Muscle layer of duodenum (tissue), 2 donors: ENCODE measurements at regions not wholly inside any gene's neighbourhood (a gene's known extent, or its start where the extent isn't known, plus 50 kb on each side); places are given as distances from the start of the nearest gene placed in this dataset.

Experiments used
- H3K27ac ChIP-seq: one replicate; pipeline ENCODE4 v1.7.0; 2013; ENCODE audit warnings: mild to moderate bottlenecking, low read length
- H3K27me3 ChIP-seq: one replicate; pipeline ENCODE4 v1.7.0; 2013; ENCODE audit warnings: low read depth, mild to moderate bottlenecking, control low read depth, low read length
- H3K36me3 ChIP-seq, 2 donors: one replicate each; pipeline ENCODE4 v1.7.0; 2013; ENCODE audit warnings: low read length in 2 of 2, control low read depth in 1 of 2, mild to moderate bottlenecking in 1 of 2; ENCODE audit not compliant: insufficient read depth in 2 of 2, control insufficient read depth in 1 of 2
- H3K4me1 ChIP-seq, 2 donors: one replicate each; pipeline ENCODE4 v1.7.0; 2013; ENCODE audit warnings: low read length in 2 of 2, mild to moderate bottlenecking in 2 of 2, control low read depth in 1 of 2, moderate library complexity in 1 of 2; ENCODE audit not compliant: insufficient read depth in 2 of 2, control insufficient read depth in 1 of 2
- H3K4me3 ChIP-seq, 2 donors: one replicate each; pipeline ENCODE4 v1.7.0; 2013; ENCODE audit warnings: low read length in 2 of 2, low read depth in 1 of 2, mild to moderate bottlenecking in 1 of 2
- H3K9me3 ChIP-seq, 2 donors: one replicate each; pipeline ENCODE4 v1.7.0; 2013; ENCODE audit warnings: low read length in 2 of 2, control low read depth in 1 of 2, mild to moderate bottlenecking in 1 of 2; ENCODE audit not compliant: control insufficient read depth in 1 of 2
- donor health status: healthy.

DNA sequence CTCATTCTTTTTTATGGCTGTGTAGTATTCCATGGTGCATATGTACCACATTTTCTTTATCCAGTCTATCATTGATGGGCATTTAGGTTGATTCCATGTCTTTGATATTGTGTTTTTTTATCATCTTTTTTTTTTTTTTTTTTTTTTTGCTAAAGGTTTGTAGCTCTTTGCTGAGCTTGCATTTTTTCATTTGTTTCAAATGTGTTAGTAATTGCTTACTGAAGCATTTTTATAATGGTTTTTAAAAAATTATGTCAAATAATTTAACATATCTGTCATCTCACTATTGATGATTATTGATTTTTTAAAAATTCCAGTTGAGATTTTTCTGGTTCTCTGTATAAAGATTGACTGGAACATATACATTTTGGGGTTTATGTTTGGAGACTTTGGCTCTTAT, 934.6 kb downstream of the TUSC7 start:
- no peaks in the 10 kb centered on the region for H3K4me1 ChIP-seq

DNA sequence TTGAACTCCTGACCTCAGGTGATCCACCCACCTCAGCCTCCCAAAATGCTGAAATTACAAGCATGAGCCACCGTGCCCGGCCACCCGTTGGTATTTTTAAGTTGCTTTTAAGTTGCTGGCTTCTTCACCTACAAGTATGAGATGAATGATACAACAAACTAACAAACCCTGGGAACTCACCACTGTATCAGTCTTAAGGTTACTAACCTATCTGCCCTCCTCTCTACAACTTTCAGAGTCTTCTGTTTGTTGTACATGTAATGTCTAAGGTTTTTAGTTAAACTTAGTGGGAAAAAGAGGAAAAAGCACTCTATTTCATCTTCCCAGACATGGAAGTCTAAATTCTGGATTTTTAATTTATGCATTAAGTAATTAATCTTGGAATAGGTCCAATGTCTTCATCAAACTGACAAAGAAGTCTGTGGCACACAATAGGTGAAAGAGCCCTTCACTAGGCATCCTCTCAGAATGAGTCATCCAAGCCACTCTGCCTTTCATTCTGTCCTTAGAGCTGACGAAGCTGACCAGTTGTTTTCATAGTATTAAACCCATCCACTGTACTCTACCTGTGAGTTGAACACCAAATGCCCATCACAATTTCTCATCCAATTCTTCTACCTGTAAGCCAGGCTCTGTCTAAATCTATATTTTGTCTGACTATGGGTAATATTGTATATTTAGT, 936.1 kb downstream of the TUSC7 start:
- Histone ChIP-seq H3K36me3 (no peaks in the 10 kb centered on the region), H3K9me3 (no peaks in the 10 kb centered on the region), H3K27ac (no peak overlapping the region), H3K27me3 (no peaks in the 10 kb centered on the region), H3K4me1 (no peaks in the 10 kb centered on the region), H3K4me3 (no peak overlapping the region)

More for the DNA sequence above, 934.6 kb downstream of the TUSC7 start:
- H3K27ac ChIP-seq, result no peak overlapping the region
- no peak overlapping the region for H3K4me3 ChIP-seq
- no peaks in the 10 kb centered on the region for H3K9me3 ChIP-seq
- no peaks in the 10 kb centered on the region for H3K27me3 ChIP-seq
- H3K36me3 ChIP-seq, result no peaks in the 10 kb centered on the region

DNA sequence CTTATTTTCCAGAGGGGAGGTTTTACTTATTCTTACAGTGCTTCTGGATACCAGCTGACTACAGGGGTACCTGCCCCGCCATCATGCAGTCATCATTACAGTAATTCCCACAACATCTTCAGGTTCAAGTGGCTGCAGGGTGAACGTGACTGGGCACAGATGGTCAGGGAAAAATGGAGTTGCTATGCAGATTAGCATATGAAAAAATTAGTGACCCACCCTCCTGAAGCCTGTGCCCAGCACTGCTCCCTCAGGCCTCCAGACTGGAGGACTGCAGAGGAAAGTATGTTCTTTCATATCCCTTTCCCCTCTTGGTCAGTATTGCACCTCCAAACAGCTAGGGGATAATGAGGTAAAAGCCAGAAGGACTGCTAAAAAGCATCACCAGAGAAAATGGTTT, 937.9 kb downstream of the TUSC7 start:
- no peak overlapping the region for H3K27ac ChIP-seq
- no peaks in the 10 kb centered on the region for H3K36me3 ChIP-seq
- no peaks in the 10 kb centered on the region for H3K9me3 ChIP-seq
- no peaks in the 10 kb centered on the region for H3K27me3 ChIP-seq
- peaks cover 0 to 6% of the 10 kb centered on the region in 2 donors for H3K4me1 ChIP-seq
- H3K4me3 ChIP-seq, result no peak overlapping the region

DNA sequence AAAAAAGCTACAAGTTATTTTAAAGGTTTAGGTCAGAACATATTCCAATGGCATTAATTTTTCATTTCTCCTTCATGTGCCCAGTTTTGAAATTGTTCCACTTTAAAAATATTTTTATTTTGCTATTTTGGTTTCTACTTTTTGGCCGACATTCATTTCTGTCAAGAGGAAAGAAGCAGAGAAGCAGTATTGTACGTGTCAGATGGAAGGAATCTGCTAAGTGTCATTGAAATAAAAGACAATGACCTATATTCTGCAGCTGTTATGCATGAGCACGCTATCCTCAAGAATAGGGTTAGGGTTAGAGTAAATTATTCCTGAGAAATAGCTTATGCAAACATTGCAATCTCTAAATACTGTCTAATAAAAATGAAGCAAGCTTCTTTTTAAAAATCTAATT, 941.7 kb downstream of the TUSC7 start:
- no peak overlapping the region for H3K27ac ChIP-seq
- no peak overlapping the region for H3K4me3 ChIP-seq
- no peaks in the 10 kb centered on the region for H3K36me3 ChIP-seq
- H3K4me1 ChIP-seq, result peaks cover 0 to 6% of the 10 kb centered on the region in 2 donors
- H3K9me3 ChIP-seq, result no peaks in the 10 kb centered on the region
- H3K27me3 ChIP-seq, result no peaks in the 10 kb centered on the region

DNA sequence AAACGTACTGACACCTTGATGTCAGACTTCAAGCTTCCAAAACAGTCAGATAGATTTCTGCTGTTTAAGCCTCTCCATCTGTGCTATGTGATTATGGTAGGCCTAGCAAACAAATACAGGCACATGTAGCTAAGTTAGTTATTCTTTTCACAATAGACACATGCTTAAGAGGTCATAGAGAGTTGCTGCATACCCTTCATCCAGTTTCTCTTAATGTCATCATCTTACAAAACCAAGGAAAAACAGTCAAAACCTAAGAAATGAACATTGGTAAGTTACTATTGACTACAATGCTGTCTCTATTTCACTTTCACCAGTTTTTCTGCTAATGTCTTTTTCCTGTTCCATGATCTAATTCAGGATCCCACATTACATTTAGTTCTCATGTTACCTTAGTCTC, 946.8 kb downstream of the TUSC7 start:
- no peak overlapping the region for H3K4me3 ChIP-seq
- no peak overlapping the region for H3K27ac ChIP-seq
- H3K4me1 ChIP-seq, result peaks cover 0 to 4% of the 10 kb centered on the region in 2 donors
- H3K36me3 ChIP-seq, result no peaks in the 10 kb centered on the region
- H3K27me3 ChIP-seq, result no peaks in the 10 kb centered on the region
- H3K9me3 ChIP-seq, result no peaks in the 10 kb centered on the region

DNA sequence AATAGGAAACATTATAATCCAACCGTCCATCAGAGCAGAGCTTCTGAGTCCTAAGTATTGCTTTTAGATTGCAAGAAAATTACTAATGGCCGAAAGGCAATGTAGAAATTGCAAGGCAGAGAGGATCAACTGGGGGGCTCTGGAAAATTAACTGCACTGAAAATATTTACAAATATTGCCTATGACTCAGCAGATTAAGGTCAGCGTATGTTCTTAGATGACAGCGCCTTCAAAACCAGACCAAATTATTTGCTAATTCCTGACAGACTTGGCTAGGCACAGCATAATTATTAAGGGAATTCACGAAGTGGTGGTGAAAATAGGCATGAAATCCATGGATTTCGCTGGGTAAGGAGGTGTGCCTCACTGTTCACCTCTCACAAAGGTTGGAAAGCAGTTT, 947.7 kb downstream of the TUSC7 start:
- no peaks in the 10 kb centered on the region for H3K4me1 ChIP-seq

DNA sequence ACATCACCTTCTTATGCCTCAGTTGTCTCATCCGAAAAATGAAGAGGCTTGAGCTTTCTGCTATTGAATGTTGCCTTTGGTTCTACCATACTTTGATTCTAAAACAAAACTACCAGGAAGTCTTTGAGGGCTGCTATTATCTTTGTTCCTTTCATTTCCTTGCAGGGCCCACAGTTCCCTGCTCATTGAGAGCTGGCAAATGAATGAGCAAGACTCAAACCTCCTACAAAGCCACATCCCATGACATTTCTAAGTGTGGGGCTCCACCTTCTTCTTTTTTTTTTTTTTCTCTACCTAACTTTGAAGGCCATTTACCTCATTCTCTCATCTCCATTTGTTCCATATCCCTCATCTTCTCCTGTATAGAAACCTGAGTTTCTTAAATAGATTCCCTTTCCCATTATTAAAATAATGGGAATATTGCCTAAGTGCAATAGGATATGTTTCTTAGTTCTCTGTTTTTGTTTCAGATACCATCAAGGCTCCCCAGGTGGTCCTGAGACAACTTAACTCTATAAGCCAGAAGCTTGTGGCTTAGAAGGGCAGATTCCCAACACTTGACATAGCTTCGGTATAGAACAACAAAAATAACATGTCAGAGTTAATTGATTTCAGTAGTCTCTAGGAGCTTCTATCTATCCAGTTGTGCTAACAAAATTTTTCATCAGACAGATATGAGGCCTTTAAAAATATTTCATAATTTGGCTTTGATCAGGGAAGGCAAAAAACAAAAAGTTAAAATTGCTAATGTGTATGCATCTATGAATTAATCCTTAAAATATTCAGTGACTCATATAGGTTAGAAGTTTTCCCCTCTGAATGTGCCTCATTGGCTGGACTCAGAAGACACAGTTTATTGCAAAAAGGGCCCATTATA, 951.6 kb downstream of the TUSC7 start:
- Histone ChIP-seq H3K4me3 (no peak overlapping the region), H3K9me3 (no peaks in the 10 kb centered on the region), H3K36me3 (no peaks in the 10 kb centered on the region), H3K4me1 (no peaks in the 10 kb centered on the region), H3K27me3 (no peaks in the 10 kb centered on the region), H3K27ac (no peak overlapping the region)

More for the DNA sequence above, 947.7 kb downstream of the TUSC7 start:
- Histone ChIP-seq H3K4me3 (no peak overlapping the region), H3K36me3 (no peaks in the 10 kb centered on the region), H3K27ac (no peak overlapping the region), H3K9me3 (no peaks in the 10 kb centered on the region), H3K27me3 (no peaks in the 10 kb centered on the region)

DNA sequence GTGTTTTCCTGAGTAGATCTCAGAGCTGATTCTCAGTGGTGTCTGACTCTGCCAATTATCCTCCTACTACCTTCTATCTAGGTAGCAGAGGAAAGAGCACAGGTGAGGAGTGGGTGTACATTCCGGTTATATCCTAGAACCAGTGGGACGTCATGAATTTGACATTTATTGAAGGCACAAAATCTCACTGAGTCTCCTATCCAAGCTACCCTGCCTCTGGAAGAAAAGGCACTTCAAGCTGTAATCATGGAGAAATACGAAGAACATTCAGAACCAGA, 952.2 kb downstream of the TUSC7 start:
- H3K27ac ChIP-seq, result no peak overlapping the region
- H3K4me3 ChIP-seq, result no peak overlapping the region
- no peaks in the 10 kb centered on the region for H3K27me3 ChIP-seq
- H3K9me3 ChIP-seq, result no peaks in the 10 kb centered on the region
- no peaks in the 10 kb centered on the region for H3K36me3 ChIP-seq
- H3K4me1 ChIP-seq, result no peaks in the 10 kb centered on the region

DNA sequence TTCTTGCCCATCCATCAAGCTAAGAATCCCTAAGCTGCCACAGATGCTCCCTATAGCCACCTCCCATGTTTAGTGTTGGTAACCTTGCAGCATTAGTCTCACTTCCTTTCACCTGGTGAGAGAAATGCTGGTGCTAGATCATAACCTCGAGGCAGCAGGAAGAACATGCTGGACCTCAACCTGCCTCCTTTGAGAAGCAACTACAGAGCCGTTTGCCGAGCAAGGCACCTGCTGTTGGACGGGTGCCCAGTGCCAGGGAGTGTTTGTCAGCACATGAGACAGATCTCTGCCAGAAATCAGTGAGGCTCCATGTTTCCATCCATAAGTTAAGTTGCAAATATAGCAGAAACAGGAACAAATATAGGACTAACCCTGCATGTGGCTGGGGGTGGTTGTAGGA, 955.7 kb downstream of the TUSC7 start:
- Histone ChIP-seq H3K4me3 (no peak overlapping the region), H3K9me3 (no peaks in the 10 kb centered on the region), H3K4me1 (no peaks in the 10 kb centered on the region), H3K27ac (no peak overlapping the region), H3K36me3 (no peaks in the 10 kb centered on the region), H3K27me3 (no peaks in the 10 kb centered on the region)

DNA sequence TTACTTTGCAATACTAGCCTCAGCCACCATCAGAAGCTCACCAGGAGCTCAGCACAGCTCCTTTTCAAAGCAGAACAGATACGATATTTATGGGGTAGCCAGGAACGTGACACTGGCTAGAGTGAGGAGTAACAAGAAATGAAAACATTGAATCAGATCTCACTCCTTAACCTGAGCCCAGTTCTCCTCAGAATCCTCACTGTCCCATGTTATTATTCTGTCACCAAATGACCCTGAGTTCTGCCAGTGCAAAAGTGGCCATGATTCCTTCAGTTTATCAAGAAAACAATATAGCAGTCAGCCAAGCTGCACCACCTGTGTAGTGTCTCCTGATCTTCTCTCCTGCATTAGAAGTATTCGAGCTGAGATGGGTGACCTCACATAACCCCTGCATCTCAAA, 956.7 kb downstream of the TUSC7 start:
- no peaks in the 10 kb centered on the region for H3K27me3 ChIP-seq

DNA sequence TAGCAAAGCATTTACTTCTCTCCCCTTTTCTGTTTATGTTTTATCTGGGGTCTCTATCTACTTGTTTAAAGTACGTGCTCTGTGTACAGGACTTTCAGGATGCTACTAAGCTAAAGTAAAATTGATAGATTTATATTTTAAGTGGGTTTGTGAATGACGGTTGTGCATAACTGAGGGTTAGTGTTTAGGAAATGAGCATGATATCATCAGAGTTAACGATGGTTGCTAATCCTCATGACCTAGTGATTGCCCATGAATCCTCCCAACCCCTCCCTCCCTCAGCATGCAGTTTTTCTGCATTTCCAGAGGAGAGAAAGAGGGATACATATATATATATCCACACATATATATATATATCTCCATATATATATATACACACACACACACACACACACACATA, 957.2 kb downstream of the TUSC7 start:
- Histone ChIP-seq H3K27me3 (no peaks in the 10 kb centered on the region), H3K4me1 (no peaks in the 10 kb centered on the region), H3K27ac (no peak overlapping the region), H3K36me3 (no peaks in the 10 kb centered on the region), H3K4me3 (no peak overlapping the region), H3K9me3 (no peaks in the 10 kb centered on the region)

More for the DNA sequence above, 956.7 kb downstream of the TUSC7 start:
- H3K4me3 ChIP-seq, result no peak overlapping the region
- no peaks in the 10 kb centered on the region for H3K9me3 ChIP-seq
- no peaks in the 10 kb centered on the region for H3K36me3 ChIP-seq
- H3K4me1 ChIP-seq, result no peaks in the 10 kb centered on the region
- H3K27ac ChIP-seq, result no peak overlapping the region
